ENCODE measurements at regions not wholly inside any gene's neighbourhood (a gene's known extent, or its start where the extent isn't known, plus 50 kb on each side); places are given as distances from the start of the nearest gene placed in this dataset.
"Not testable (repeated sequence)": the region's sequence is repeated elsewhere in the genome, so short reads cannot be mapped to it uniquely, and the experiment has no call there.

DNA sequence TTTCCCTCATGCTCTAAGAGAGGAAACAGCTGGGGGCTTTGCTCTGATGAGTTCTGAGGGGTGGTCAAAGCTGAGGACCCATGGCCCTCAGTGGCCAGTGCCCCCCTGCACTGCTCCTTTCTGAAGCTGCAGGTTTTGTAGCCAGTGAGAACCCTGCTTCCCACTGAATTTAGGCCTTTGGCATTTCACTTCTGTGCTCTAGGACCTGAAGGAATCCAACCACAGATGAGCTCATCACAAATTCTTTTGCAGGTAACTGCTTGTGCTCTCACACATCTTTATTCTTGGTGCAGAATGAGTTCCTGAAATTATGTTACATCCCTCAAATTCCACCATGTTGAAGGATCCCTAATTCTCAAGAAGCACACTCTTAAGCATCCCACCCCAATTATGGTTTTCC lies 248.7 kb upstream of the IRF2BP2 start:
- DNase-seq = peak; percentile 66

DNA sequence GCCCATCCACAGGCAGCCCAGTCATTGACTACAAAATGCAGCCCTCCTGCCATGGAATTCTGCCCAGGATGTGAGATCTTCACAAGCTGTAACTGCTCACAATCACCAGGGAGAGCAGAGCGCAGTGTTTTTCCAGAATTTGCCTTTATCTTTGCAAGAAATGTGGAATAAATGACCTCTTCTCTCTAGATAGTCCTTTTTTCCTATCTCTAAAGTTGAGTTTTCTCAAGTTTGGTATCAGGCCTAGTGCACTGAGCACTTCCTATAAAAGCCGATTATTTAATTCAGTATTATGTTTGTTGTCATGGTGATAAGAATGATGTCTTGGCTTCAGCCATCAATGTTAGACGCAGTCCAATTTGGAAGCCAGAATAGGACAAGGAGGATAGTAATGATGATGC lies 246.9 kb upstream of the IRF2BP2 start:
- DNase-seq = no peak

GRCh38 chr1:234855851-234856250 lies 245.9 kb upstream of the IRF2BP2 start:
- no peak for DNase-seq

DNA sequence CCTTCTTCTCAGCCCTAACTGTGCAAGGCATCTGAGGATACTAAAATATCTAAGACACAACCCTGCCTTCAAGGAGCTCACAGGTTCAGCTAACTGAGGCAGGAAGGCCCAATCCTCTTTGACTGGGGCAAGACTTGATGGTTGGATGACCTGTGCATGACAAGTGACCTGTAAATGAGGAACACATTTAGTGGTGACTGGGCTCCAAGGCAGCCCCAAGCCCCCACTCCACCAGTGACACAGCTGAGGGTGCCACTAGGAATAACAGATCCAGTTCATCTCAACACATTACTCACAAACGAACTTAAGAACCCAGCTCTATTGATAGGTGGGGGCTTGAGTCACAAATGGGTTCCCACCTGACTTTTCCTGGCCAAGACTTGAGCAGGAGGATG lies 244.7 kb upstream of the IRF2BP2 start:
- no peak for DNase-seq

- DNase-seq = no peak
Measured at GRCh38 chr1:234853906-234854644, 244.1 kb upstream of the IRF2BP2 start.

- peak; percentile 24 for DNase-seq
Measured at GRCh38 chr1:234852659-234853058, 242.7 kb upstream of the IRF2BP2 start.

- DNase-seq = peak; percentile 76
Measured at GRCh38 chr1:234851450-234852438, 241.8 kb upstream of the IRF2BP2 start.

DNA sequence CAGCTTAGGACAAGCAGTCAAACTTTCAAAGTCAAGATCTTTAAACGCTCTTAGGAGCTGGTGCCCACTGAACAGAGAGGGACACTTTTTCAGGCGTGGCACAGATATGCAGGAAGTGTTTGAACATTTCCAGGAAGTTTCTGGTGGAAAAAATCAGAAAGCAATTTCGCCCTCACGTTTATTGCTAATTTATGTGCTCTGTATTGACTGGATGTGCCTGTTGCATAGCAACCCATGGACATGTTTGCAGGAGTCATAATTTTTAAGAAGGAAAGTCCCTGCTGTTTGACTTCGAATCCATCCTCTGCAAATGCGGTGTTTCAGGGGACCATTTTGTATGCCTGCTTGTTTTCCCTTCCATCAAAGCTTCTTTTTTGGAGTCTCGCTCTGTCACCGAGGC lies 239.9 kb upstream of the IRF2BP2 start:
- DNase-seq = peak; percentile 23

GRCh38 chr1:234848972-234849649 lies 239.1 kb upstream of the IRF2BP2 start:
- DNase-seq = peak; percentile 17

DNA sequence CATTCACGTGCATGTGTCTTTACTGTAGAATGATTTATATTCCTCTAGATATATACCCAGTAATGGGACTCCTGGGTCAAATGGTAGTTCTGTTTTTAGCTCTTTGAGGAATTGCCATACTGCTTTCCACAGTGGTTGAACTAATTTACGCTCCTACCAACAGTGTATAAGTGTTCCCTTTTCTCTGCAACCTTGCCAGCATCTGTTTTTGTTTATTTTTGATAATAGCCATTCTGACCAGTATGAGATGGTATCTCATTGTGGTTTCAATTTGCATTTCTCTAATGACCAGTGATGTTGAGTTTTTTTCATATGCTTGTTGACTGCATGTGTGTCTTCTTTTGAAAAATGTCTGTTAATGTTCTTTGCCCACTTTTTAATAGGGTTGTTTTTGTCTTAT lies 236.8 kb upstream of the IRF2BP2 start:
- DNase-seq = not testable (repeated sequence)

- no peak for DNase-seq
Measured at GRCh38 chr1:234845836-234846235, 235.9 kb upstream of the IRF2BP2 start.

DNA sequence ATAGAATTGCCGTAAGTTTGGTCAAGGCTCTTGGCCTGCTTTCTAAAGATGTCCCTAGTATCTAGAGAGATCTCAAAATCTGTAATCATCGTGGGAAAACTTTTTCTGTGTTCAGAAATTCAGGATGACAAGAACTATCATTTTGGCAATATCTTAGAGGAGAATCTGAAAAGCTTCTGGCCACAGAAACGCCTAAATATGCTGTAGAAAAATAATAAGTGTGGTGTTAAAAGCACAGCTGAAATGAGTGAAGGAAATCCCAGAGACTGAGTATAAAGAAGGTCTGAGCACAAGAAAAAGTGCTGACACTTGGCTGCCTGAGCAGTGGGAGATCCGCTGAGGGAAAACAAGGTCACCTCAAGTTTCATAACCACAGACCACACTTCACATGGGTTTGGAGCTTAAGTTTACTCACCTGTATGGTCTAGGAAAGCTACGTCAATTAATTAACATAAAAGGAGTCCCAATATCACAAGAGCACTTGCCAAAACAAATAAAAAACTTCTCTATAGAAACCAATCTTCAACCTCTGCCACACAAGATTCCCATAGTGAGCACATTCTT lies 235.2 kb upstream of the IRF2BP2 start:
- DNase-seq = peak; percentile 18

DNA sequence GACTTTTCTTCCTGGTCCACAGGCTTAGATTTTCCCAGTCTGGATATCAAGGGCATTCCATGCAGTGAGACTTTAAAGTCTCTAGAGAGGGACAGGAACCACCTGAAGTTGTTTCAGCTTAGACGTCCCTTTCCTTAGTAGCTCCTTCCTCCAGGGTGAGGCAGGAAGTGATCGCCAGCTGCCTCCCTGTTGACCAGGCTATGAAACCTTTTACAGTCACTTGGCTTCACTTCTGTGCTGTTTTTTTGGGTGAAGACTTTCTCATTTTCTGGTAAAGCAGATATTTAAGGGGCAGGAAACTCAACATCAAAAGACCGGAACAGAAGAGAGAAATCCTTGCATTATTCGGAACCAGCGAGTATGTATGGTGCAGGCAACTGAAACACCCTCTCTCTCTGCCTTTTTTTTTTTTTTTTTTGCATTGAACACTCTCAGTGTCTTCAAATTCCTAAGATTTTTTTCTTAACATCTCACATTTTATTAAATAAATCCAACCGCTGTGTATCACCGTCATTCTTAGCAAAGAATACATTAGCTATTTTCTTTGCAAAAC lies 234.6 kb upstream of the IRF2BP2 start:
- DNase-seq = peak; percentile 44

- no peak for DNase-seq
Measured at GRCh38 chr1:234843946-234844345, 234.0 kb upstream of the IRF2BP2 start.

DNA sequence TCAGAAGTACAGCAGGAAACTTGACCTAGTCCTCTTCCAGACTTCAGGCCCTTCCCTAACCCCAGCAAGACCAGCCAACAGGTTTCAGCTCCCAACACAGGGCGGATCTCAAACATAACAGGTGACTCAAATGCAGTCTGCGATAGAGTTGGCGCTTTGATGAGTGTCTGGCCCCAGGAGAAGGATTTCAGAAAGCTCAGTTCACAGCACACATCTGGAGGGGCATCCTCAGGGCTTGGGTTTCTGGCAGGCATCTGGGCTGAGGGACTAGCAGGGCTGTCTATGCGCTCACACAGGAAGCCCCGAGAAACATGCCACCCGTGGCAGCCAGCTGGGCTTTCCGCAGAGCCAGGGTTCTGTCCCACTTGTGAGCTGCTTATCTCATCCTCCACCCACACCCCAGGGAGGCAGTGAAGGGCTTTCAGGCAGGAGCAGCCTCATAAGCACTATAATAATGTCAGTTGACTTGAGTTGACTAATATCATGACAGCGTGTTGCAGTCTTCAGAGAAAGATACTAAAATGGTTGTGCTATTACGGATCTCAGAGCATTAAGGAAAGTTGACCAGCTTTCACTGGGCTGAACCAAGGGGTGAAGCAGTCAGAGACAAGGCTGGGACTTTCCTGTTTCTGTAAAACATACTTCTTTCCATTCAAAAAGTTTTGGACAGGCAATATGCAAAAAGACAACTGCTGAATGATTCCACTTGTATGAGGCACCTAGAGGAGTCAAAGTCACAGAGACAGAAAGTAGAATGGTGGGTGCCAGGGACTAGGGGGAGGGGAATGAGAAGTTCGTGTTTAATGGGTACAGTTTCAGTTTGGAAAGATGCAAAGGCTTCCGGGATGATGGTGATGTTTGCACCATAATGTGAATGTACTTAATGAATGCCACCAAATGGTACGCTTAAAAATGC lies 233.0 kb upstream of the IRF2BP2 start:
- peak; percentile 48 for DNase-seq

- DNase-seq = peak; percentile 13
Measured at GRCh38 chr1:234841710-234842231, 231.8 kb upstream of the IRF2BP2 start.

DNA sequence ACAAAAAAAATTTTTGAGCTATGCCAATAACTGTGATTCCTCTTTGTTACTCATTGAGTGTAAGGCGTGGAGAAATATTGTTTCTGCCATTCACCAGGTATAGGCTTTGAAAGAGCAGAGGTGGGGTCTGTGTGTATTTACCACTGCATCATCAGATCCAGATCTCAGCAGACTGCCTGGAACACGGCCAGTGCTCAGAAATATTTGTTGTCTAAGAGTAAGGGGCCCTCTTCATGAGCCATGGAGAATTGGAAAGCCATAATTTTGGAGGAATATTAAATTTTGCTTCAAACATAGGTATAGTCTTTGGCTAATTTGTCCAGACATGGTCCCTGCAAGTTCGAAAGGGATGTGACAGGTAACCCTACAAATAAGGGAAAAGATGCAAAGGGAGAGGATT lies 231.3 kb upstream of the IRF2BP2 start:
- peak; percentile 8 for DNase-seq

GRCh38 chr1:234840843-234841242 lies 230.9 kb upstream of the IRF2BP2 start:
- no peak for DNase-seq

- DNase-seq = peak; percentile 4
Measured at GRCh38 chr1:234840253-234840652, 230.3 kb upstream of the IRF2BP2 start.

- DNase-seq = peak; percentile 40
Measured at GRCh38 chr1:234839663-234840062, 229.7 kb upstream of the IRF2BP2 start.

DNA sequence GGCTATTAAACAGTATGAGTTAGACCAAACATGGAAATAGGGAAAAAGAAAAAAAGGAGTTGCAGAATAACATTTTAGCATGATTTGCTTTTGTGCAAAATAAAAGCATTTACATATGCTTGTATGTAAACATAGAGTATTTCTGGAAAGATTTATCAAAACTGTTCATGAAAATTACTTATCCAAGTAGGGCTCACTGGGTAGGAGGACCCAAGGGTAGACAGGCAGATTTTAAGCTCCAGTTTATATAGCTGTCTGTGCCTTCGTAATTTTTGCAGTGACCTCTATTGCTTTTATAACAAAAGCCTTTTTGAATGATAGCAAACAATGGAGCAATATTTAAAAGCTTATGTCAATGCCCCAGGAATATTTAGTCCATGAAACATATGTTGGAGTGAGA lies 228.8 kb upstream of the IRF2BP2 start:
- no peak for DNase-seq

Measured in islet precursor cell (in vitro differentiated cells).